GM11168 (cell line): ENCODE measurements at regions not wholly inside any gene's neighbourhood (a gene's known extent, or its start where the extent isn't known, plus 50 kb on each side); places are given as distances from the start of the nearest gene placed in this dataset.

Source experiments
- in situ Hi-C: fragments of 300-500 bp; cut with MboI; formaldehyde crosslinking; loops from one replicate; pipeline ENCODE4 v1.12.0; 2022; ENCODE audit warnings: low sequenced_read_pairs; ENCODE audit not compliant: unreplicated experiment

GRCh38 chr11:128206461-128206860, 380.9 kb downstream of the ETS1 start:
- in situ Hi-C loops, result no loop called here

GRCh38 chr11:128205796-128206195, 381.6 kb downstream of the ETS1 start:
- in situ Hi-C loops, result no loop called here

GRCh38 chr11:128204898-128205297, 382.5 kb downstream of the ETS1 start:
- in situ Hi-C loops, result no loop called here

GRCh38 chr11:128201801-128202200, 385.6 kb downstream of the ETS1 start:
- in situ Hi-C loops, result no loop called here

- in situ Hi-C loops, result no loop called here
Observed at GRCh38 chr11:128201009-128201408, 386.3 kb downstream of the ETS1 start.

GRCh38 chr11:128200467-128200866, 386.9 kb downstream of the ETS1 start:
- in situ Hi-C loops, result no loop called here

GRCh38 chr11:128198216-128198772, 389.1 kb downstream of the ETS1 start:
- in situ Hi-C loops, result no loop called here

GRCh38 chr11:128196235-128196634, 391.1 kb downstream of the ETS1 start:
- in situ Hi-C loops, result no loop called here

- in situ Hi-C loops, result no loop called here
Observed at GRCh38 chr11:128195756-128196155, 391.6 kb downstream of the ETS1 start.

GRCh38 chr11:128195057-128195751, 392.2 kb downstream of the ETS1 start:
- in situ Hi-C loops, result no loop called here

GRCh38 chr11:128194216-128194615, 393.1 kb downstream of the ETS1 start:
- in situ Hi-C loops, result no loop called here

GRCh38 chr11:128193615-128194014, 393.7 kb downstream of the ETS1 start:
- in situ Hi-C loops, result no loop called here

- in situ Hi-C loops, result no loop called here
Observed at GRCh38 chr11:128190312-128190711, 397.0 kb downstream of the ETS1 start.

GRCh38 chr11:128189823-128190222, 397.5 kb downstream of the ETS1 start:
- in situ Hi-C loops, result no loop called here

GRCh38 chr11:128188346-128189004, 398.9 kb downstream of the ETS1 start:
- in situ Hi-C loops, result no loop called here

GRCh38 chr11:128187835-128188234, 399.5 kb downstream of the ETS1 start:
- in situ Hi-C loops, result no loop called here

GRCh38 chr11:128187377-128187776, 400.0 kb downstream of the ETS1 start:
- in situ Hi-C loops, result no loop called here

GRCh38 chr11:128184981-128185380, 402.4 kb downstream of the ETS1 start:
- in situ Hi-C loops, result no loop called here

- in situ Hi-C loops, result no loop called here
Observed at GRCh38 chr11:128182844-128183243, 404.5 kb downstream of the ETS1 start.

- in situ Hi-C loops, result no loop called here
Observed at GRCh38 chr11:128181984-128182383, 405.4 kb downstream of the ETS1 start.

- in situ Hi-C loops, result no loop called here
Observed at GRCh38 chr11:128181088-128181480, 406.3 kb downstream of the ETS1 start.
